B cell (primary cell): ENCODE measurements at regions not wholly inside any gene's neighbourhood (a gene's known extent, or its start where the extent isn't known, plus 50 kb on each side); places are given as distances from the start of the nearest gene placed in this dataset.

Source experiments
- ATAC-seq: fragments of 200-7000 bp; cut with Tn5 transposase; one replicate; pipeline ENCODE4 v1.10.0; 2021; ENCODE audit warnings: low read depth, mild to moderate bottlenecking, moderate number of reproducible peaks, moderate library complexity
- CTCF ChIA-PET: fragments of 350-600 bp; sonication (Branson Sonifier 250); formaldehyde crosslinking; loops from one replicate; lab custom pipeline; 2021; ENCODE audit warnings: antibody characterized with exemption, inconsistent platforms; lab: Charles Lee
- POLR2A ChIA-PET: fragments of 350-600 bp; sonication (Branson Sonifier 250); formaldehyde crosslinking; loops from one replicate; lab custom pipeline; 2021; ENCODE audit warnings: antibody characterized with exemption; lab: Charles Lee
- DNase-seq: peaks from one replicate; pipeline ENCODE4 v3.0.0; 2013
- H2AFZ ChIP-seq: 2 replicates; pipeline ENCODE4 v1.6.1; 2012; ENCODE audit warnings: mild to moderate bottlenecking, low read depth, low read length; ENCODE audit not compliant: insufficient read depth, poor library complexity, severe bottlenecking
- H3K27ac ChIP-seq, 2 donors: 1 replicate in 1 of 2; 2 replicates in 1 of 2; pipeline ENCODE4 v1.5.1; 2012 to 2013; ENCODE audit warnings: low read length in 2 of 2, mild to moderate bottlenecking in 2 of 2, moderate library complexity in 1 of 2
- H3K27me3 ChIP-seq, 4 experiments: fragments of 200-600 bp in 1 of 4; sonication (generic) in 1 of 4; replicated peaks in 1 of 4; 1 replicate in 2 of 4; 2 replicates in 2 of 4; pipeline versions ENCODE4 v1.6.1 to v1.7.0; 2013 to 2016; ENCODE audit warnings: low read length in 3 of 4, mild to moderate bottlenecking in 2 of 4, mixed read lengths in 1 of 4, moderate library complexity in 1 of 4; ENCODE audit not compliant: insufficient read depth in 4 of 4, control insufficient read depth in 3 of 4; ENCODE audit errors: control extremely low read depth in 1 of 4
- H3K36me3 ChIP-seq, 2 experiments: replicated peaks in 1 of 2; 1 replicate in 1 of 2; 2 replicates in 1 of 2; pipeline versions ENCODE4 v1.6.1 to v1.7.1; 2013; ENCODE audit warnings: low read length in 1 of 2; ENCODE audit not compliant: insufficient read depth in 2 of 2, control insufficient read depth in 1 of 2; ENCODE audit errors: control extremely low read depth in 1 of 2, extremely low read depth in 1 of 2
- H3K4me1 ChIP-seq, 2 donors: fragments of 200-600 bp in 1 of 2; sonication (generic) in 1 of 2; 1 replicate in 1 of 2; 2 replicates in 1 of 2; pipeline versions ENCODE4 v1.5.1 to v1.6.1; 2013 to 2017; ENCODE audit warnings: low read length in 2 of 2; ENCODE audit not compliant: control insufficient read depth in 2 of 2, insufficient read depth in 2 of 2
- H3K4me2 ChIP-seq: replicated peaks from 2 replicates; pipeline ENCODE3; 2012; ENCODE audit warnings: mild to moderate bottlenecking, low read depth, low read length; ENCODE audit not compliant: poor library complexity, severe bottlenecking
- H3K4me3 ChIP-seq, 5 experiments: fragments of 200-600 bp in 1 of 5; sonication (generic) in 1 of 5; 1 replicate in 3 of 5; 2 replicates in 2 of 5; pipeline versions ENCODE4 v1.5.1 to v1.7.0; 2011 to 2016; ENCODE audit warnings: low read length in 4 of 5, mild to moderate bottlenecking in 4 of 5, low read depth in 2 of 5, control low read depth in 1 of 5, moderate library complexity in 1 of 5; ENCODE audit not compliant: insufficient read depth in 1 of 5; ENCODE audit errors: control extremely low read depth in 1 of 5, extremely low read depth in 1 of 5
- H3K79me2 ChIP-seq: fragments of 200-600 bp; sonication (generic); one replicate; pipeline ENCODE4 v1.6.0; 2016; ENCODE audit warnings: low read length; ENCODE audit not compliant: control insufficient read depth, insufficient read depth
- H3K9ac ChIP-seq: fragments of 200-600 bp; sonication (generic); 2 replicates; pipeline ENCODE4 v1.6.1; 2017; ENCODE audit warnings: mild to moderate bottlenecking, low read length, moderate library complexity
- H3K9me3 ChIP-seq, 3 donors: one replicate each; pipeline versions ENCODE4 v1.6.1 to v1.7.1; 2013; ENCODE audit warnings: low read length in 2 of 3; ENCODE audit not compliant: control insufficient read depth in 2 of 3, insufficient read depth in 1 of 3; ENCODE audit errors: control extremely low read depth in 1 of 3
- H4K20me1 ChIP-seq: 2 replicates; pipeline ENCODE4 v1.6.0; 2012; ENCODE audit warnings: mild to moderate bottlenecking, low read length; ENCODE audit not compliant: insufficient read depth, control insufficient read depth, poor library complexity, severe bottlenecking
- H3K27ac Mint-ChIP-seq: one replicate; pipeline ENCODE4 v1.8.0; 2021; ENCODE audit warnings: mixed read lengths
- H3K27me3 Mint-ChIP-seq: one replicate; pipeline ENCODE4 v1.8.0; 2021; ENCODE audit warnings: mixed read lengths
- H3K4me1 Mint-ChIP-seq: one replicate; pipeline ENCODE4 v1.8.0; 2021; ENCODE audit warnings: mixed read lengths
- H3K4me3 Mint-ChIP-seq: one replicate; pipeline ENCODE4 v1.8.0; 2021; ENCODE audit warnings: mixed read lengths
- H3K9me3 Mint-ChIP-seq: one replicate; pipeline ENCODE4 v1.8.0; 2022; ENCODE audit warnings: mixed read lengths; ENCODE audit not compliant: insufficient read depth
- CTCF ChIP-seq: fragments of 200-600 bp; IDR thresholded peaks from one replicate; pipeline ENCODE4 v1.8.0; 2022; ENCODE audit warnings: antibody characterized with exemption, mild to moderate bottlenecking
- EZH2 ChIP-seq: IDR thresholded peaks from 2 replicates; pipeline ENCODE4 v1.6.1; 2012; ENCODE audit warnings: borderline replicate concordance, low read depth, mild to moderate bottlenecking, moderate library complexity, low read length; ENCODE audit not compliant: insufficient read depth, poor library complexity, severe bottlenecking
- intact Hi-C: fragments of 100-400 bp; cut with micrococcal nuclease; formaldehyde crosslinking; loops from one replicate; pipeline ENCODE4 v1.10.0; 2022

DNA sequence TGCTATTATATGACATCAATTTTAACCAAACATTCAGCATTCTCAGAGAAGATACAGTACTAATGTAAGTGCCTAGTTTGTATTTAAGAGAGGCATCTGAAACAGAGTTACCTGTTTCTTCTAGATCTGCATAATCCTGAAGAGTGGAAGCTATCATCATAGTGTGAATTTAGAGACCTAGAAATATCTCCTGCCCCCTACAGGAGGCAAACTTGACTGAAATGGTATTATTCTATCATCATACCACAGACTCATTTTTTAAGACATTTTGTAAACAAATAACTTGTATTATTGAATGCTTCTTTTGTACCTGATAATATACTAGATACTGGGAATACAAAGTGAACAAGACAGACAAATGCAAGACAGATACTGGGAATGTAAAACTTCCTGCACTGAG is 216.8 kb upstream of the RPS23 start:
- Histone ChIP-seq H3K4me1 (no peaks in the 10 kb centered on the region), H3K9me3 (no peaks in the 10 kb centered on the region), H3K4me2 (no peak overlapping the region), H3K27me3 (no peaks in the 10 kb centered on the region), H3K4me3 (no peak overlapping the region), H3K9ac (no peak overlapping the region), H4K20me1 (no peaks in the 10 kb centered on the region), H3K79me2 (no peaks in the 10 kb centered on the region), H2AFZ (no peak overlapping the region), H3K27ac (no peak overlapping the region), H3K36me3 (no peaks in the 10 kb centered on the region)
- H3K4me1 Mint-ChIP-seq: no peaks in the 10 kb centered on the region
- intact Hi-C loops: no loop called here
- ATAC-seq: no peak
- POLR2A ChIA-PET: no interaction called here
- H3K4me3 Mint-ChIP-seq: no peak overlapping the region
- H3K27me3 Mint-ChIP-seq: no peaks in the 10 kb centered on the region
- H3K27ac Mint-ChIP-seq: no peak overlapping the region
- TF ChIP-seq EZH2 (no peak), CTCF (no peak)
- no peaks in the 10 kb centered on the region for H3K9me3 Mint-ChIP-seq
- CTCF ChIA-PET: no interaction called here
- no peak for DNase-seq

- POLR2A ChIA-PET: no interaction called here
Observed at GRCh38 chr5:82493221-82493620, 215.1 kb upstream of the RPS23 start.

More at GRCh38 chr5:82493221-82493620, 215.1 kb upstream of the RPS23 start:
- Histone ChIP-seq H3K79me2 (no peaks in the 10 kb centered on the region), H3K9me3 (no peaks in the 10 kb centered on the region), H3K4me2 (no peak overlapping the region), H4K20me1 (no peaks in the 10 kb centered on the region), H2AFZ (no peak overlapping the region), H3K4me3 (no peak overlapping the region), H3K4me1 (no peaks in the 10 kb centered on the region), H3K36me3 (no peaks in the 10 kb centered on the region), H3K27ac (no peak overlapping the region), H3K9ac (no peak overlapping the region), H3K27me3 (no peaks in the 10 kb centered on the region)
- CTCF ChIA-PET: no interaction called here
- ATAC-seq: no peak
- no peak for TF ChIP-seq CTCF
- TF ChIP-seq EZH2: no peak
- H3K27me3 Mint-ChIP-seq: no peaks in the 10 kb centered on the region
- no peak overlapping the region for H3K27ac Mint-ChIP-seq
- H3K4me3 Mint-ChIP-seq: no peak overlapping the region
- H3K9me3 Mint-ChIP-seq: no peaks in the 10 kb centered on the region
- no peaks in the 10 kb centered on the region for H3K4me1 Mint-ChIP-seq
- DNase-seq: no peak
- intact Hi-C loops: no loop called here
